LNCAP (cell line): ENCODE measurements at regions not wholly inside any gene's neighbourhood (a gene's known extent, or its start where the extent isn't known, plus 50 kb on each side); places are given as distances from the start of the nearest gene placed in this dataset.

Source experiments
- CTCF ChIP-seq: fragments of 450-650 bp; IDR thresholded peaks from 2 replicates; pipeline ENCODE4 v1.5.1; 2017; ENCODE audit warnings: mild to moderate bottlenecking

DNA sequence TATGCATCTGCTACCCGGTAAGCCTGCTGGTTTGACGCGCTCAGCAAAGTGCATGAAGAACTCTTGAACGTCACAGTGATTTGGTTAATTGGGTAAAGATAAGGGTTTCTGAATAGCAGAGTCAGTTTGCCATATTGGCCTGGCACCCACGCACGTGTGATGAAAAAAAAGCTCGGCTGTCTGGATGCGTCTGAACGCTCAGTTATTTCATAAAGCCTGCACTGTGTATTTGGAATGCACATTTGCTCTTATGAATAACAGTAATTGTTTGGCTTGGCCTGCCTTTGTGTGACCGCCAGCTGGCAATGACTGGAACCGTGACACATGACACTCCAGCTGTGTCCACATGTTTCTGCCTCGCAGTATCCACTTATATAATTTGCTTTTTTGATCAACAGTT is 129.2 kb upstream of the MEIS1 start:
- no peak for TF ChIP-seq CTCF

DNA sequence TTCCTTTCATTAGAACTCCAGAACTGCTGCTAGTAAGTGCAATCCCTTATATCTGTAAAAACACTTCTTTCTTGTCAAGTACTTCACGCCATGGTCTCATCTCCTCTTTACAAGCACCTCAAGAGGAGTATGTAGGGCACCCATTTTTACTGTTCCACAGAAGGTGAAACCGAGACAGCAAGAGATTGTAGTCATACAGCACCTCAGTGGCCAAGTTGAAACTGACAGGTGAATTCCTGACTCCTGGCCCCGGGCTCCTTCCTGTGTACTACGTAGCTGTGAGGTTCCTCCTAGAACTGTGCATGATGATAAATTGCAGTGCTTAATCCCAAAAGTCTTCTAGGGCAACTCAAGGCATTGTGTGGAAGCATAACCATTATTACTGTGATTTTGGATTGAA is 131.5 kb upstream of the MEIS1 start:
- no peak for TF ChIP-seq CTCF

DNA sequence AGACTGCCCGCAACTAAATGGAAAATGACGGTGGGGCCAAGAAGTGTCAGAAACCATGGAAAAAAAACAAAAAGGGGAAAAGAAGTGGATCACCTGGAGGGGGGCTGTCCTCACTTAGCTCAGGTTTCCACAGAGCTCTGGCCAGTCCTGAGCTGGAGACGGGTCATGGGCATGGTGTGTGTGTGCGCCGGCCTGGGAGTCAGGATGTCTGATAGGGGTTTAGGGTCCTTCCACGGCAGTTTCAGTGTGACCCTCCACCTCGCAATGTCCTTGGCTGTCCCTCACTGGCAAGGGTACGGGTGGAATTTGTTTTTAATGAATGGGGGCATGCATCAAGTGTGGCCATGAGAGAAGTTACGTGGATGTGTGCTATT is 133.2 kb upstream of the MEIS1 start:
- TF ChIP-seq CTCF, result no peak

DNA sequence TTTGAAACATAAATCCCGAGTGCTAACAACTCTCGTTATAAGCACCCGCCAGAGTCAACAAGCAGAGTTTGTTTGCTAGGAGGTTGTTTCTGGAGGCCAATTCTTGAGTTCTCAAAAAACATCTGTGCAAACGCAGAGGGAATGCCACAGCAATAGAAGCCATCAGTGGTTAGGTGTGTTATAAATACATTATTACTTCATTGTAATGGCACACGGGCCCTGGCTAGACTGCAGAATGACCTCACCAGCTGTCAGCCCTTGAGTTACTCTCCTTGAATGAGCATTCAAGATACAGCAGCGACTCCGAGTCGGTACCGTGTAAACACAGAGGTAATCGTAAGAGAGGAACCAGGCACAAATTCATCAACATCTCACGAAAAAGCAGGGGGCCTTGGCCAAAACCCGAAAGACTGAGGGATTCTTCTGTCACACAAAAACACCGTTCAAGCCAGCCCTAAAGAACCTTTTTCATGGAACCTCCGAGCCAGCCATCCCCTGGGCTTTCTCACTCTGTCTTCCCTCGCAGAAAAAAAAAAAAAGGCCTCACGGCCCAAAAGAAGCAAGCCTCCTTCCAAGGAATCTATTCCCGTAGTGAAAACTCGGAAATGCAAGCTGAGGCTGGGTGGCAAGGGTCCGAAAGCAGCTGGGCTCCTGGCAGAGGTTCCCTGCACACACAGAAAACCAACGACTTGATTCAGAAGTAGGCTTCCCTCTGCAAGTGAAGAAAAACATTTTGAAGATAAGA is 133.7 kb upstream of the MEIS1 start:
- no peak for TF ChIP-seq CTCF

GRCh38 chr2:66283787-66284186 is 151.1 kb upstream of the MEIS1 start:
- no peak for TF ChIP-seq CTCF

DNA sequence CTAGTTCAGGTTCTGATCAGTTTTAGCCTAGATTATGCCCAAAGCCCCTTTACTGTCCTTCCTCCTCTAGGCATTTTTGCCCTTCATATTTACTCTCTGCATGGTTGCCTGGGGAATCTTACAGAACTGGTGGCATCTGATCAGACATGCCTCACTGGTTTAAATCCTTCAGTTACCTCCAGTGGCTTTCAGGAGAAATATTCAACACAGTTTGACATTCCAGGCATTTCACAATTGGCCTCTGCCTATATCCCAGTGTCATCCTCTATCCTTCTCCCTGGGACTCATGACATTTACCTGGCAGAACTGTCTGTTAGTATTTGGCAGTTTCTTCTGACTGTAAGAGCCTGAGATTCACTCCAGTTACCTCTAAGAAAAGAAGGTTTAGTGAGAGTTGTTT is 152.9 kb upstream of the MEIS1 start:
- TF ChIP-seq CTCF, result no peak

- no peak for TF ChIP-seq CTCF
Measured at GRCh38 chr2:66279024-66279423, 155.9 kb upstream of the MEIS1 start.

DNA sequence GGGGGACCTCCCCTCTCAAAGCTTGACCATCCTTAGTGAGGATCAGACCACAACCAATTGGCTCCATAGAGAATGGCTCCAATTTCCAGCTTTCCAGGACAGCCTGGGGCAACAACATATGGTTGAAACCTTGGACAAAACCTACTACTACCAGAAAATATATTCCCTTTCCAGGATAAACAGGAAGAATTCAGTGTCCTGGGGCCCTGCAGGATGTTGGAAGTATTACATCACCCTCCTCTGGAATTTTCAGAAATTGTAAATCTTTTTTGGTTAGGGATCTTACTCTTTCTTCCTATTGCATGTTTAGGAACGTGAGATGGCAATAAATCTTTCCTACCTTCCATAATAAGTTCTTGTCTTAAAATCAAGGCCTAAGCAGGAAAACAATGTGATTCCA is 158.9 kb upstream of the MEIS1 start:
- TF ChIP-seq CTCF, result no peak
